Transverse colon (tissue), 4 donors: ENCODE measurements at regions not wholly inside any gene's neighbourhood (a gene's known extent, or its start where the extent isn't known, plus 50 kb on each side); places are given as distances from the start of the nearest gene placed in this dataset.

Experiments
- EP300 ChIP-seq: sonication (generic); formaldehyde crosslinking; IDR thresholded peaks from one replicate; pipeline ENCODE4 v1.6.1; 2017; ENCODE audit warnings: antibody characterized with exemption, low read depth
- POLR2A ChIP-seq: fragments of 450-650 bp; IDR thresholded peaks from one replicate; pipeline ENCODE4 v1.6.1; 2016; ENCODE audit warnings: antibody characterized with exemption, mild to moderate bottlenecking, moderate library complexity
- POLR2AphosphoS5 ChIP-seq, 3 donors: sonication (generic); formaldehyde crosslinking; IDR thresholded peaks; one replicate each; pipeline ENCODE4 v1.6.1; 2016; ENCODE audit warnings: antibody characterized with exemption in 3 of 3
- TF ChIP-seq, protein P1 (sequence below), 5 experiments: fragments of 200-600 bp in 3 of 5; fragments of 450-650 bp in 2 of 5; sonication (generic) in 3 of 5; IDR thresholded peaks; 1 replicate in 2 of 5; 2 replicates in 3 of 5; pipeline ENCODE4 v1.5.1; 2016 to 2017; ENCODE audit warnings: antibody characterized with exemption in 5 of 5, inconsistent platforms in 3 of 5, mild to moderate bottlenecking in 2 of 5, moderate library complexity in 1 of 5

DNA sequence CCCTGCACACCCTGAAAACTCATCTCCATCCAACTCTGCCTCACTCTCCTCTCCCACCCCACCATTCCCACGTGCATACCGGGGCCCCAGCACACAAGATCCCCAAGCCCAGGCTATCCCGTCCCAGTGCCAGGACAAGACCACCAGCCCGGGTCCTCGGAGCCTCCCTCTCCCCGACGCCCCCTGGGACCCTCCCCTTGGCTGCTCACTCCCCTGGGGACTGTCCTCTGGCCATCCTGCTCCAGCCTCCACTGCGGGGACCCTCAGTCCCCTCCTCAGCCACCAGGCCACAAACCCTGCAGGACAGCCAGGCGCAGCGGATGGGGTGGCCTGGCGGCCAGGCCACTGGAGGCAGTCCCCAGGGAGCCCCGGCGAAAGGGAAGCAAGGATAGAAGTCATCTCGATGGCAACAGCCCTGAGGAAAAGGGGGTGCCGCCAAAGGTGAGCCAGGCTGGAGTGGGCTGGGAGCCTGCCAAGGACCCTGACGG is 62.8 kb downstream of the C9orf50 start:
- TF ChIP-seq POLR2A (no peak), POLR2AphosphoS5 (IDR thresholded peaks at IDR 0.05) (no peak), EP300 (no peak)
- TF ChIP-seq, protein P1, sequence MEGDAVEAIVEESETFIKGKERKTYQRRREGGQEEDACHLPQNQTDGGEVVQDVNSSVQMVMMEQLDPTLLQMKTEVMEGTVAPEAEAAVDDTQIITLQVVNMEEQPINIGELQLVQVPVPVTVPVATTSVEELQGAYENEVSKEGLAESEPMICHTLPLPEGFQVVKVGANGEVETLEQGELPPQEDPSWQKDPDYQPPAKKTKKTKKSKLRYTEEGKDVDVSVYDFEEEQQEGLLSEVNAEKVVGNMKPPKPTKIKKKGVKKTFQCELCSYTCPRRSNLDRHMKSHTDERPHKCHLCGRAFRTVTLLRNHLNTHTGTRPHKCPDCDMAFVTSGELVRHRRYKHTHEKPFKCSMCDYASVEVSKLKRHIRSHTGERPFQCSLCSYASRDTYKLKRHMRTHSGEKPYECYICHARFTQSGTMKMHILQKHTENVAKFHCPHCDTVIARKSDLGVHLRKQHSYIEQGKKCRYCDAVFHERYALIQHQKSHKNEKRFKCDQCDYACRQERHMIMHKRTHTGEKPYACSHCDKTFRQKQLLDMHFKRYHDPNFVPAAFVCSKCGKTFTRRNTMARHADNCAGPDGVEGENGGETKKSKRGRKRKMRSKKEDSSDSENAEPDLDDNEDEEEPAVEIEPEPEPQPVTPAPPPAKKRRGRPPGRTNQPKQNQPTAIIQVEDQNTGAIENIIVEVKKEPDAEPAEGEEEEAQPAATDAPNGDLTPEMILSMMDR (IDR thresholded peaks at IDR 0.05): no peak
